SK-N-SH treated with all-trans-retinoic acid at 6 μM for 48 hours (cell line): ENCODE measurements at regions not wholly inside any gene's neighbourhood (a gene's known extent, or its start where the extent isn't known, plus 50 kb on each side); places are given as distances from the start of the nearest gene placed in this dataset.

Experiments used
- BACH2 ChIP-seq: fragments of 250-450 bp; sonication (Bioruptor Pico); IDR thresholded peaks from 2 replicates; pipeline ENCODE4 v1.9.0; 2021; ENCODE audit warnings: mild to moderate bottlenecking, borderline replicate concordance
- GLIS3 ChIP-seq: fragments of 250-450 bp; sonication (Bioruptor Pico); IDR thresholded peaks from 2 replicates; pipeline ENCODE4 v1.5.0; 2020; ENCODE audit warnings: mild to moderate bottlenecking, moderate library complexity
- PATZ1 ChIP-seq: fragments of 250-450 bp; sonication (Bioruptor Pico); IDR thresholded peaks from 2 replicates; pipeline ENCODE4 v1.8.0; 2020; ENCODE audit warnings: mild to moderate bottlenecking, moderate library complexity, borderline replicate concordance
- PPARA ChIP-seq: fragments of 250-450 bp; sonication (Bioruptor Pico); IDR thresholded peaks from 2 replicates; pipeline ENCODE4 v1.5.0; 2020; ENCODE audit warnings: mild to moderate bottlenecking, borderline replicate concordance
- RARB ChIP-seq: fragments of 250-450 bp; sonication (Bioruptor Pico); IDR thresholded peaks from 2 replicates; pipeline ENCODE4 v1.8.0; 2021; ENCODE audit warnings: mild to moderate bottlenecking, moderate library complexity
- SNAI2 ChIP-seq: fragments of 250-450 bp; sonication (Bioruptor Pico); IDR thresholded peaks from 2 replicates; pipeline ENCODE4 v1.5.0; 2020; ENCODE audit warnings: mild to moderate bottlenecking, moderate library complexity
- TCF4 ChIP-seq: fragments of 250-450 bp; sonication (Bioruptor Pico); IDR thresholded peaks from 2 replicates; pipeline ENCODE4 v1.8.0; 2021; ENCODE audit warnings: mild to moderate bottlenecking, moderate library complexity, borderline replicate concordance
- ZNF70 ChIP-seq: fragments of 450-650 bp; formaldehyde crosslinking; IDR thresholded peaks from 2 replicates; pipeline ENCODE4 v1.5.0; 2020; ENCODE audit warnings: mild to moderate bottlenecking, moderate library complexity
- TF ChIP-seq, protein P1 (sequence below): fragments of 250-450 bp; sonication (Bioruptor Pico); IDR thresholded peaks from 2 replicates; pipeline ENCODE4 v1.5.1; 2020; ENCODE audit warnings: low read depth, mild to moderate bottlenecking, moderate library complexity
- TF ChIP-seq, protein P2 (sequence below): fragments of 250-450 bp; sonication (Bioruptor Pico); IDR thresholded peaks from 2 replicates; pipeline ENCODE4 v1.5.1; 2021; ENCODE audit warnings: mild to moderate bottlenecking, moderate library complexity

- TF ChIP-seq RARB = no peak
- TF ChIP-seq ZNF70 (CRISPR knock-in tag) = no peak
- TF ChIP-seq, protein P1, sequence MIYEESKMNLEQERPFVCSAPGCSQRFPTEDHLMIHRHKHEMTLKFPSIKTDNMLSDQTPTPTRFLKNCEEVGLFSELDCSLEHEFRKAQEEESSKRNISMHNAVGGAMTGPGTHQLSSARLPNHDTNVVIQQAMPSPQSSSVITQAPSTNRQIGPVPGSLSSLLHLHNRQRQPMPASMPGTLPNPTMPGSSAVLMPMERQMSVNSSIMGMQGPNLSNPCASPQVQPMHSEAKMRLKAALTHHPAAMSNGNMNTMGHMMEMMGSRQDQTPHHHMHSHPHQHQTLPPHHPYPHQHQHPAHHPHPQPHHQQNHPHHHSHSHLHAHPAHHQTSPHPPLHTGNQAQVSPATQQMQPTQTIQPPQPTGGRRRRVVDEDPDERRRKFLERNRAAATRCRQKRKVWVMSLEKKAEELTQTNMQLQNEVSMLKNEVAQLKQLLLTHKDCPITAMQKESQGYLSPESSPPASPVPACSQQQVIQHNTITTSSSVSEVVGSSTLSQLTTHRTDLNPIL (CRISPR knock-in tag) = no peak
- TF ChIP-seq SNAI2 (CRISPR knock-in tag) = no peak
- no peak for TF ChIP-seq PPARA (CRISPR knock-in tag)
- TF ChIP-seq, protein P2, sequence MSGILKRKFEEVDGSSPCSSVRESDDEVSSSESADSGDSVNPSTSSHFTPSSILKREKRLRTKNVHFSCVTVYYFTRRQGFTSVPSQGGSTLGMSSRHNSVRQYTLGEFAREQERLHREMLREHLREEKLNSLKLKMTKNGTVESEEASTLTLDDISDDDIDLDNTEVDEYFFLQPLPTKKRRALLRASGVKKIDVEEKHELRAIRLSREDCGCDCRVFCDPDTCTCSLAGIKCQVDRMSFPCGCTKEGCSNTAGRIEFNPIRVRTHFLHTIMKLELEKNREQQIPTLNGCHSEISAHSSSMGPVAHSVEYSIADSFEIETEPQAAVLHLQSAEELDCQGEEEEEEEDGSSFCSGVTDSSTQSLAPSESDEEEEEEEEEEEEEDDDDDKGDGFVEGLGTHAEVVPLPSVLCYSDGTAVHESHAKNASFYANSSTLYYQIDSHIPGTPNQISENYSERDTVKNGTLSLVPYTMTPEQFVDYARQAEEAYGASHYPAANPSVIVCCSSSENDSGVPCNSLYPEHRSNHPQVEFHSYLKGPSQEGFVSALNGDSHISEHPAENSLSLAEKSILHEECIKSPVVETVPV (CRISPR knock-in tag) = no peak
- TF ChIP-seq BACH2 = no peak
- no peak for TF ChIP-seq TCF4 (CRISPR knock-in tag)
- TF ChIP-seq PATZ1 (CRISPR knock-in tag) = no peak
- TF ChIP-seq GLIS3 = no peak
Observed at GRCh38 chr2:236686561-236686960, 116.9 kb downstream of the ACKR3 start.
